ENCODE measurements at regions not wholly inside any gene's neighbourhood (a gene's known extent, or its start where the extent isn't known, plus 50 kb on each side); places are given as distances from the start of the nearest gene placed in this dataset.

DNA sequence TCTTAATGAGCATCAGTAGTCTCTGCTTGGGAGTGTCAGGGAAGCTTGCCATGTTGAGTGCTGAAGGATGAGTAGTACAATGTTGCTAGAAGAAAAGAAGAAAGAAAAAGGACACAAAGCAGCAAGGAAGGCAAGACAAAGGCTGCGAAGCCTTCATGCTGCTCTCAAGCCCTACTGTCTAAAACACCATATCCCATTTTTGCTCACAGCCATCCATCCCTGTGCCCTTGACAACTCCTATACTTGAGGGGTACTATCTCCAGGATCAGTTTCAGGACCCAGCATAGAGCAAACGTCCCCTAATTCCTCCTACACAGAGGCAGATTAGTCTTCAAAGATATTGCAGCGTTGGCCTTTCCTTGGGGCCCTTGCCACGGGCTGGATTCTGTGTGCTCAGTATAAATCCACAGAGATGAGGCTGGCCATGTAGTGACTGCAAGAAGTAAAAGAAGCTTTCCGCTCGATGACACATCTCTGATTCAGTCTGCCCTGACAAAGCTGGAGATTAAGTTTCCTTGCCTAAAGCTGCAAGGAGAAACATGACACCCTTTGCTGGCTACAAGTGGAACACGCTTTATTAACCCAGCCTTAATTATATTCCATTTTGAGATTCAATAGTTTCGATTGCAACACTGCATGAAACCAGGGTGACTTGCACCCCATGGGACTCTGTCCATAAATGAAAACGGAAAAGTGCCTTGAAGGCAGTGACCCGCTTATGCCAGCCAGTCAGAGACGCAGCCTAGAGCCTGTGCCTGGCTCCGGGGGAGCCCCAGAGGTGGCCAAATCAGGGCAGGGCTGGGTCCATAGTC is 304.6 kb downstream of the ACTL7B start:
- TF ChIP-seq, protein P1, sequence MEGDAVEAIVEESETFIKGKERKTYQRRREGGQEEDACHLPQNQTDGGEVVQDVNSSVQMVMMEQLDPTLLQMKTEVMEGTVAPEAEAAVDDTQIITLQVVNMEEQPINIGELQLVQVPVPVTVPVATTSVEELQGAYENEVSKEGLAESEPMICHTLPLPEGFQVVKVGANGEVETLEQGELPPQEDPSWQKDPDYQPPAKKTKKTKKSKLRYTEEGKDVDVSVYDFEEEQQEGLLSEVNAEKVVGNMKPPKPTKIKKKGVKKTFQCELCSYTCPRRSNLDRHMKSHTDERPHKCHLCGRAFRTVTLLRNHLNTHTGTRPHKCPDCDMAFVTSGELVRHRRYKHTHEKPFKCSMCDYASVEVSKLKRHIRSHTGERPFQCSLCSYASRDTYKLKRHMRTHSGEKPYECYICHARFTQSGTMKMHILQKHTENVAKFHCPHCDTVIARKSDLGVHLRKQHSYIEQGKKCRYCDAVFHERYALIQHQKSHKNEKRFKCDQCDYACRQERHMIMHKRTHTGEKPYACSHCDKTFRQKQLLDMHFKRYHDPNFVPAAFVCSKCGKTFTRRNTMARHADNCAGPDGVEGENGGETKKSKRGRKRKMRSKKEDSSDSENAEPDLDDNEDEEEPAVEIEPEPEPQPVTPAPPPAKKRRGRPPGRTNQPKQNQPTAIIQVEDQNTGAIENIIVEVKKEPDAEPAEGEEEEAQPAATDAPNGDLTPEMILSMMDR (conservative IDR thresholded peaks at IDR 0.05; ENCODE audit: low read depth): no peak
- peak overlapping the region; percentile 96 for H3K27ac ChIP-seq
- peak; percentile 96 for DNase-seq (ENCODE audit: low spot score)
- CTCF ChIA-PET: interaction anchor here (0.5 to 2.1 kb wide), 5 partner anchors 8 to 460 kb away, joined by 3 to 8 read pairs (median 4); no protein-coding TSS in a partner anchor
- POLR2A ChIA-PET (ENCODE audit: low non-redundant PET): interaction anchor here (0.7 kb wide), 1 partner anchor 125 kb away, joined by 3 read pairs; no protein-coding TSS in a partner anchor

DNA sequence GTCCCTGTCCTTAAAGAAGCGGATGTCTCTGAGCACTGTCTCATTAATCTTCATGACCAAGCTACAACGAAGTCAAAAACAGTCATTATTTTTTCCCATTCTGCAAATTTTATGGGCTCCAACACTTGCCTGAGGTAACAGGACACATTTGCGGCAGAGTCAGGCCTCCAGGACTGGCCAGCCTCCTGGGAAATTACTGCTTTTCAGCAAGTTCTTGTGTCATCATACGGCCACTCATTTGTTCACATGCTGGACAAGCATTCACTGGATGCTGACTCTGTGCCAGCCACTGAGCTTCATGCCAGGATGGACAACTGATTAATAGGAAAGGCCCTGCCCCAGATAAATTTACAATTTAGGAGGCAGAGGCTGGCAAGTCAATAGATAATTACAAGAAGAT is 305.7 kb downstream of the ACTL7B start:
- ChIA-PET POLR2A (ENCODE audit: low non-redundant PET) (no interaction called here), CTCF (interaction anchor here (0.5 kb wide), 1 partner anchor 126 kb away, joined by 3 read pairs; no protein-coding TSS in a partner anchor)
- DNase-seq (ENCODE audit: low spot score): no peak
- TF ChIP-seq, protein P1 (conservative IDR thresholded peaks at IDR 0.05; ENCODE audit: low read depth): no peak
- peak overlapping the region; percentile 46 for H3K27ac ChIP-seq

DNA sequence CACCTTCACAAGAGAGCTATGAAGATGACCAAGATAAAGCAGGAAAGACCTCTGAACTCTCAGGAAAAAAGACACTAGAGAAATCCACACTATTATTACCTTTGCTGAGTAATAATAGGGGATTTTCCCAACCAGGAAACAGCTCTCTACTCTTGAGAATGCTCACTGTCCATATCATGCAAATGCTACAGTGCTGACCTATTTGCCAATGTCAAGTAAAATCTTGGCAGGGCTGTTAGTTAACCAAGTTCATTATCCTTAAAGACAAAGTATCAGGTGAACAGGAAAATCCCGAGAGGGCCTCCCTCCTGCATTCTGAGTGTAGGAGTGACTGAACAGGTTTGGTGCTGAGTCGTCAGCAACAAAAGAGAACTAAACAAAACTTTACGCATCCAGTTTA is 306.6 kb downstream of the ACTL7B start:
- H3K27ac ChIP-seq: no peak overlapping the region
- POLR2A ChIA-PET (ENCODE audit: low non-redundant PET): no interaction called here
- CTCF ChIA-PET: no interaction called here
- TF ChIP-seq, protein P1 (conservative IDR thresholded peaks at IDR 0.05; ENCODE audit: low read depth): no peak
- DNase-seq (ENCODE audit: low spot score): peak; percentile 61

DNA sequence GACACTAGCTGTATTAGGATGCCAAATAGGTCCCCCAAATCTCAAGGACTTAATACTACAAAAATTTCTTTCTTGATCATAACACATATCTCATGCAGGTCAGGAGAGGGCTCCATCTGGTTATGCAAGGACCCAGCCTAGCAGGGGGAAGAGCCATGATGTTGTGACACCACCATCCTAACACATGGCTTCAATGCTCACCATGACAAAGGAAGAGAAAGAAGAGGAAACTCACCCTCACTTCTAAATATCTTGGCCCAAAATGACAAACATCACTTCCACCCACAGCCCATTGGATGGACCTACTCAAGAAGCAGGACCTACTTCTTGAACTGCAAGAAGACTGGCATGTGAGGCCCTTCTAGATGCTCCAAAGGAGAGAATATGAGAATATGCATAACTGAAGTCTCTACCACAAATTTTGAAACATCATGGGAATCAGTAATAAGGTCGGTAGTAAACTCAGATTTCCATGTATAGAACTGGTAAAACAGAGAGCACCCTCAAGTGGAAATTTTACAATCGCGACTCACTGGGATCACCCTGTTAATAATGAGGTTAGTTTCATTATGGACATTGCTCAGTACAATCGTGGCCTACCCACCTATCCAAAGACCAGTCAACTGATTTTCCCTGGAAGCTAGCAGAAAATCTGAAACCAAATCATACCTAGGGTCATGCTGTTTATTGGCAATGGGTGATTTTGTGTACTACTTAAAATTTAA is 308.2 kb downstream of the ACTL7B start:
- POLR2A ChIA-PET (ENCODE audit: low non-redundant PET): no interaction called here
- CTCF ChIA-PET: no interaction called here

DNA sequence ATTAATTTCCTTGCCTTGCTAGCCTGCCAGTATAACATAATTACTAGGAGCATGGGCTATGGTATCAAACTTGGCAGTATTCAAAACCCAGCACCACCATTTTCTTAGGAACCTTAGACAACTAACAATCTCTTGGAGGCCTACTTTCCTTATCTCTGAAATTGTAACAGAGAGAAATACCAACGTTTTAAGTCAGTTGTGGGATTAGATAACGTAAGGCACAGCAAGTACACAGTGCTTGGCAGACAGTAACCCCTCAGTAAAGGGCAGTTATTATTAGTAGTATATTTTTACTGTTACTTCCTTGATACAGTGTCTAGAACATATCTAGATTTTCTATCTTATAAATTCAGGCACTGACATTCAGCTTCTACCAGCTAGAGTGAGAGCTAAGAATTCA is 309.6 kb downstream of the ACTL7B start:
- no peak overlapping the region for H3K27ac ChIP-seq
- DNase-seq (ENCODE audit: low spot score): no peak
- TF ChIP-seq, protein P1 (conservative IDR thresholded peaks at IDR 0.05; ENCODE audit: low read depth): no peak
- ChIA-PET CTCF (no interaction called here), POLR2A (ENCODE audit: low non-redundant PET) (no interaction called here)

More for the DNA sequence above, 308.2 kb downstream of the ACTL7B start:
- TF ChIP-seq, protein P1 (conservative IDR thresholded peaks at IDR 0.05; ENCODE audit: low read depth): no peak
- DNase-seq (ENCODE audit: low spot score): no peak
- no peak overlapping the region for H3K27ac ChIP-seq

DNA sequence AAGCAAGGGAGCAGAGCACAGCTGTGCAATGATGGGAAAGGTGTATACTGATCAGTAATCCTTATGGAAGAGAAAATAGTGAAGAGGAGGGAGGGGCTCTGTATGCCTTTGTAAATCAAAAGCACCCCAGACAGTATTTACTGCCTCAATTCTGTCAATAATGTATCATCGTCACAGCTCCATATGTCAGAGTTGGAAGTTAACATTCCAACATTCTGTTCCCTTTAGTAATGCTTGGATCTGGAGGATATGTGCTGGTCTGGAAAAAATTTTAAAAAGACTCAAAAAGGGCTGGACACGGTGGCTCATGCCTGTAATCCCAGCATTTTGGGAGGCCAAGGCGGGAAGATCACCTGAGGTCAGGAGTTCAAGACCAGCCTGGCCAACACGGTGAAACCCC is 310.4 kb downstream of the ACTL7B start:
- ChIA-PET CTCF (interaction anchor here (0.6 to 0.7 kb wide), 2 partner anchors 126 to 1206 kb away, joined by 3 to 4 read pairs; no protein-coding TSS in a partner anchor), POLR2A (ENCODE audit: low non-redundant PET) (no interaction called here)
- DNase-seq (ENCODE audit: low spot score): no peak
- TF ChIP-seq, protein P1 (conservative IDR thresholded peaks at IDR 0.05; ENCODE audit: low read depth): no peak
- H3K27ac ChIP-seq: no peak overlapping the region
